GM19455 (cell line): ENCODE measurements at regions not wholly inside any gene's neighbourhood (a gene's known extent, or its start where the extent isn't known, plus 50 kb on each side); places are given as distances from the start of the nearest gene placed in this dataset.
A peak's percentile ranks its signal among the peaks of the same experiment; 100 is the strongest.

Source experiments
- ATAC-seq: cut with Tn5 transposase; IDR thresholded peaks from one replicate; pipeline ENCODE4 v1.9.1; 2021; ENCODE audit not compliant: unreplicated experiment

DNA sequence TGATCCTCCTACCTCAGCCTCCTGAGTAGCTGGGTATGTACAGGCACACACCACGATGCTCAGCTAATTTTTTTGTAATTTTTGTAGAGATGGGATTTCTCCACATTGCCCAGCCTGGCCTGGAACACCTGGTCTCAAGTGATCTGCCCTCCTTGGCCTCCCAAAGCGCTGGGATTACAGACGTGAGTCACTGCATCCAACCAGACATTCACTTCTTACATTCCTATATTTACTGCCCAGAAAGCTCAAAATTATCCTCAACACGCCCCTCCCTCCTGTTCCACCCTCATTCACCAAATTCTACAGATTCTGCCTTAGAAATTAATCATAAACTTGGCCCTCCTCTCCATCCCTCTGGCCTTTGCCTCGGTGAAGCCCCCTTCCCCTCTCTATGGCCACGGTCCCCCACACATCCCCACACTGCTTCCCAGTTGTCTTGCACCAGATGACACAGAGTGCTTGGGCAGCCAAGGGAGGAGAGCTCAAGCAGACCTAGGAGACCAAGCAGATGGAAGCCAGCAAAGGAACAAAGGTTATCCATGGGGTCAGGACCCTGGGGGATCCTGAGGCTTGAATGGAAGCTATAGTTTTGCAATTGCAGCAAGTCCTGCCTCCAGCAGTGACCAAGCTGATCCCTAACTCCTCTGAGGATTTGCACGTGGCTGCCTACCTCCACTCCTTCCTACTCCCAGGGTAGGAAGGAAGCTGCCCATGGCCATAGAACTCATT is 213.2 kb upstream of the FOXN3 start:
- ATAC-seq: no peak

DNA sequence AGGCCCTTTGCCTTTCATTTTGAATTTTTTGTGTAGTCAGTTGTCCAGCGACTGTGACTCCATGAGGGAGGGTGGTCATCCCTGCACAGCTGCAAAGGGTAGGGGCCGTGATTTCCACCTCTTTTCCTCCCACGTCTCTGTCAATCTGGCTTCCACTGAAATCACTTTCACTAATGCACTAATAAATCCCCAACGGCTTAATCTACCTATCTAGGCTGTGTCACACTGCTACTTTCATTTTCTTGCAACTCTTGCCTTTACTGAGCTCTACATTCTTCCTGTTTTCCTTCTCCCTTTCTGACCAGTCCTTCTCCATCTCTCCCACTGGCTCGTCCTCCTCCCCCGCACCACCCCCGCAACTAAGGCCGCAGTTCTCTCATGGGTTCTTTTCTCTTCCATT is 212.3 kb upstream of the FOXN3 start:
- no peak for ATAC-seq

DNA sequence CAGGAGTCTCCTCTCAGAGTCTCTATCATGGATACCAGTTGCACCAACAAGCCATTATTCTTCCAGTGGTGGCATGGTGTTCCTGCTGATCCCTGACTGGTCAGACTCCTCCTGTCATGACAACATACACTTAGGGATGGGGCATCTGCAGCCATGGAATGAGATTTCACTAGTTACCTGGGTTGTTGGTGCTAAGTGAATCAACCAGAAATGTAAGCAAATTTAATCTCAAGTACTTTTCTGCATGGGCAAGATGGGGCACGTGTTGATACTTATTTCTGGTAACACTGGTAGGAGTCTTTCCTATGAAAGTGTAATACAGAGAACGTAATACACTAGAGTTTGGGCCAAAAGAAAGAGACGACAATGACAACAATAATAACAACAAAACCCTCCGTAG is 211.5 kb upstream of the FOXN3 start:
- ATAC-seq: no peak

DNA sequence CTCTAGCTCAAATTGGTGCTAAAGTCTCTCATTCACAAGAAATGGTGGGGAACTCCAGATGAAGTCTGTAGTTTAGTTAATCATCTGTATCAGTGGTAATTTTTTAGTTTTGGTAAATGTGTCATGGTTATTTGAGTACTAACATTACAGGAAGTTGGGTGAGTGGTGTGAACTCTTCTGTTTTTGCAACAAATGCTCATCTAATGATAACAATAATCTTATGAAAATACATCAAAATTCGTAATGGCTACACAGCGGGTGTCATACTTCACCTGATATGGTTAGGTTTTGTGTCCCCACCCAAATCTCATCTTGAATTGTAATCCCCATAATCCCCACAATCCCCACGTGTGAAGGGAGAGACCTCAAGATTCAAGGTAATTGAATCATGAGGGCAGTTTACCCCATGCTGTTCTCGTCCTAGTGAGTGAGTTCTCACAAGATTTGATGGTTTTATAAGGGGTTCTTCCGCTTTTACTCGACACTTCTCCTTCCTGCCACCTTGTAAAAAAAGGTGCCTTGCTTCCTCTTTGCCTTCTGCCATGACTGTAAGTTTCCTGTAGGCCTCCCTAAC is 209.3 kb upstream of the FOXN3 start:
- no peak for ATAC-seq

DNA sequence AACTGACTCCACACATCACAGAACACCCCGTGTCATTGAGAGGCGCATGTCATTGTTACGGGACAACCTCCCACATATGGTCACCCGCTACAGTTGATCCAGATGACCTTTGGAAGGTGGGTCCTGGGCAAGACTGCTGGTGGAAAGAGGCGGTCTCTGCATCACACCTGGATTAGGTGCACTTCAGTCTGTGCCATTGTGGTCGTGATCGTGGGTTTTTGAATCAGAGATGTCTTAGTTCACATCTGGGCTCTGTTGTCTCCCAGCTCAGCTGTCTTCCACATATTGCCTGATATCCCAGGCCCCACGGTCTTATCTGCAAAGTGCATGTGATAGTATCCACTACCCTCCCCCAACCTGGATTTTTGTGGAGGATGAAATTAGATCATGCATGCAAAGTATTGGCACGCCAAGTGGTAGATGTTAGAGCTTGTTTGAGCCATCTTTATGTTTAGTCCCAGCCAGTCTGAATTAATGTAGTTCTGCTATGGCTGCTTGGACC is 208.7 kb upstream of the FOXN3 start:
- ATAC-seq: no peak

DNA sequence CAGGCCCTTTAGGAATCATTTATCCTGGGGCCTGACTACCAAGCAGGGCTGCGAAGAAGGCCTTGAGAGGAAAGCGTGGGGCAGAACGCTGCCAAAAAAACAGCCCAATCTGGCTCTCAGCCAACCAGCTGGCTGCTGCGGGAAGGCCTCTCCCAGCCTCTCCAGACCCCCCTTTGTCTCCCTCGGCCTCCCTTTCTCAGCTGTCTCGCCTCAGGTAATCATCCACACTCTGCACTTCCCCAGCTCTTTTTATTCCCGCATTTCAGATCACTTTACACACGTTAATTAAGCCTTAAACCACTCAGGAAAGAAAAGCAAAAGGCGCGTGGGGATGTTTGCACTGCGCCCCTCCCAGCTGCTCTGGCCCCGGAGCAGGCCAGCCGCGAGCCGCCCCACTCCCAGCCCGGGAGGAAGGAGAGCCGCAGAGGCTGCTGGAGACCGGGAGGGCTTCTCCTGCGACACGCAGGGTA is 208.2 kb upstream of the FOXN3 start:
- no peak for ATAC-seq

DNA sequence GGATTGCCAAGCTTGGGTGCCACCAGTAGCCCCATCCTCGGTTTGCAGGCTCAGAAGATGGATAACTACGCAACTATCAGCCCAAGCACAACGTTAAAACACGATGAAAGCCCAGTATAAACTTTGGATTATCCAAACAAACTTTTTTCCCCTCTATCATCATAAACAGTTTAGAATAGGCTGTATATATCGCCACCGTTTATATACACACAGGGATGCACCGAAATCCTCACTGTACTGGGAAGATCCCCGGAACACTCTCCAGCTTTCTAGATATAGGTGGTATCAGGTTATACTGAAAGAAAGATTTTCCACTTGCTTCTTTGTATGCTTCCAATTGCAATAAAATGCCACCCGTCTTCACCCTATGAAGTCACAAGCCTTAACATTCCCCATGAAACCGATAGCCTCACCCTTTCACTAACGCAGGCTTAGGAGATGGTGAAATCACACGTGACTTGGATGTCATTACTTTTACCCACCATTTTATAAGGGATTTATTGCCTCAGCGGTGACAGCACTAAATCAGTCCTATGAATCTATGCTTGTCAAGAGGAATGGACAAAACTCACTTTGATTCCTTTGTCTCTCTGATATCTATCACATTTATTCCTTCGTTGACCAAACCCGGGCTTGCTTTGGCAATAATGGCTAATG is 207.6 kb upstream of the FOXN3 start:
- ATAC-seq: no peak

DNA sequence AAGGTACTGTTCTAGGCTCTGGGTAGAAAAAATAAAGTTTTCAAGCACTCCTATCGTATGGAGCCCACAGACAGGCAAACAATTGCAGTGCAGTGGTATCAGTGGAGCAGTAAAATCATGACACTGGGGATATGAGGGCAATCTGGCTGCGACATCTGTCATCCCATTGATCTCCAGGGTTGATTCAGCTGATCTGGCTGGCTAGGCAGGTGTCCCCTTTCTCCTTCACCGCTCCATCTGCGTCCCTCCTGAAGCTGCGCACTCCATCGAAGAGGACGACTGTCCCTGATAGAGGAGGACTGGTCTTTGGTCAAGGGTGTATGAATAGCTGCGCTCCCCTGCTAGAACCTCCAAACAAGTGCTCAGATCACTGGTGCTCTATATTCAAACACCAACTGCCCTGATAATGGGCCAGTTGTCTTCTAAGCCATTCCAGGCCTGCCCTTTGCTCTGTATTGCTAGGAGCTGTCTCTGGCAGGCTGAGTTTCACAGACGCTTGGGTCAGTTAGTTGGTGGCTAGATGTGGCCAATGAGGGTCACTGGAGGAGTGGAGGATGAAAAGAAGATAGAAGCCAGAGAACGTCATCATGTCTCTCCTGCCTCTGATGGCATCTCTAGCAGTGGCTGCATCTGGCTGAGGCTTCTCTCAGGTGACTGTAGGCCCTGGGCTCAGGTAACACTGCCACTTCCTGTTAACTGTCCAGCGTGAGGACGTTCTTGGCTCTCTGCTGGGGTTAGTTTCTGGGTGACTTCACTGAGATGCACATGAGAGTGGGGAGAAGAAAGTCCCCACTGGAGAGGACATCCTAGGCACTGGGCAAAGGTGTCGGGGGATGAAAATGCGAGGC is 205.0 kb upstream of the FOXN3 start:
- no peak for ATAC-seq

DNA sequence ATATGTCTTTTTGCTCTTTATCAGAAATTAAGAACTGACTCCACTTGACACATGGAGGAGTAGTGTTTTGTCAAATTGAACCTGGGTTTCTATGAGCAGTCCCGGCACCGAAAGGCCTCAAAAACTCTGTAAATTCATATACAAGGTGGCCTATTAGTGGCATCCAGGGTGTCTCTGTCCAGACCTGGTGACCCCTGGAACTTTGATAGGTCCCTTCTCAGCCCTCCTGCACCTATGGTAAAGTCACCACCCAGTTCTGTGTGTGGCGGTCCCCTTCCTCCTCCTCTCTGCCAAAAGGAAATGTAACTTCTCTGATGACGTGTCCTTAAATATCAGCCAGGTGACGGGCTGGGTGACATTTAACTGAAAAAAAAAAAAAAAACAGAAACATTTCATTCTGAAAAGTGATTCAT is 204.0 kb upstream of the FOXN3 start:
- no peak for ATAC-seq

DNA sequence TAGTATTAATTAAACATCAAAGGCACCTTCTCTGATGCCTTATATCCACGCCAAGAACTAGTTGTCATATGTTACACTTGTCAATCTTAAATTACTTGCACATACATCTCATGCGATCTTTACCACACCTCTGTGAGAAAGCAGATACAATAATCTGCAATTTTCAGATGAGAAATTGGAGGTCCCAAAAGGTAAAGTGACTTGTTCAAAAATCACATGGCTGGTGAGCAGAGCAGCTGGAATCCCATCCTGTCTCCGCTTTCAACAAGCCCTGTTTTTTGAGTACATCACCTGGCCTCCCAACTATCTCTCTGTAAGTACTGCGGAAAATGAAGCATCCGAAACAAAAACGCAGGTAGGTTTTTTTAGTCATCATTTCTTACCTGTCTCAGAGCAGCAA is 203.4 kb upstream of the FOXN3 start:
- no peak for ATAC-seq

DNA sequence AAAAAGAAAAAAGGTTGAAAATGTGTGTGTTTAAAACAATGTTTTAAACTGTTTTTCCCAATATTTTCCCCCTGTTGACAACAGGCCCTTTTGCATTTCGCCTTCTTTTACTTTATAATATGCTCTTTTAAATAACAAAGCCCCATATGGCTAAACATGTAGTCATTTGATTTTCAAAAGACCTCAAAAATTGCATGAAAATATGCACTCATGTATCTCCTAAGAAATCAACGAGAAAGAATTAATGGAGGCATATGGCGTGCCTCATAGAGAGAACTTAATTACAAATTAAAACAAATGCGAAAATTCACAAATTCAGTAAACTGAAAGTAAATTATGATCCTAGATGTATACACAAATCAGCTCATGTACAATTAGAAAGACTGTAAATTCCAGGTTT is 202.6 kb upstream of the FOXN3 start:
- ATAC-seq: no peak

DNA sequence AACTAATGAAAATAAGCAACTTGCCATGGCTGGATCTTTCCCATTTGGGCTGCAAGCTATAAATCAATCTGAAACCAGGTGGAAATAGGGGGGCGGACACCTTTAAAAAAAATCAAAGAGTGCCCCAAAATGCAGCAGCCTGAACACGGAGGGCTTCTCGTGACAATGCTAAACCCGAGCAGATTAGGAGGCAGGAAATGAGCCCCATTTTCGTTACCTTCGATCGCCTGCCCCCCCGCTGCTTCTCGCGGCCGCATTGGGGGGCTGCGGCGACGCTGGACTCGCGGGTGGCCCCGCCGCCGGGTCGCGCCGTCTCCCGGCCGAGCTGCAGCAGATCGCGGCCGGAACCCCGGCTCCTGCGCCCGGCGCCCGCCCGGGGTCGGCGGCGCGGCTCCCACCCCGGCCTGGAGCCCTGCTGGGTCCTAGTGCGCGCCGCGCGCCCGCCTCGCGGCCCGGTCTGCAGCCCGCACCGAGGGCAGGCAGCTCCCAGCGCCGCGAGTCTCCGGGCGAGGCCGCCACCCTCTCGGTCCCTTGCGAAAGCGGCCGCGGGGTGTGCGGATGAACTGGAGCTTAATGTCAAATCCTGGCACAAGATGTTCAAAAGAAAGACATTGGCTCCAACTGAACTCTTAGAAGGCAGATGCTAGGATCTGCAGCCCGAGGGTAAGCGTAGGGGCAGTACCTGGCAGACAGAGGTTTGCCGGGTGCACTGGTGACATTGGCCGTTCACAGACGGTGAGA is 201.9 kb upstream of the FOXN3 start:
- peak; percentile 68 for ATAC-seq

DNA sequence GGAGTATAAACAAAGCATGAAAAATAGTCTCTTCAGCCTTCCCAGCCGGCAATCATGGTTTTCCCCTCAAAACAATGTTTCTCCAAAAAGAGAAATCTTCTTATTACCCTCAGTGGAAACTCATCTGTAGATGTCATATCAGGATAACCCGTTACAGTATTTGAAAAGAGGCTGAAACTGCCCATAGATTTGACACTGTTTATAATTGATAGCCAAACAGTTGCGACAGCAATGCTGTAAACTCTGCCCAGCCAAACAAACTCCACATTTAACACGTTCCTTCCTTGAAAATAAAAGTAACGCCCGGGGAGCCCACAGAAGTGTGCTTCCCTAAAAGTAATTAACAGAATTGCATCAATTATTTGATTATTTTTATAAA is 201.3 kb upstream of the FOXN3 start:
- no peak for ATAC-seq

DNA sequence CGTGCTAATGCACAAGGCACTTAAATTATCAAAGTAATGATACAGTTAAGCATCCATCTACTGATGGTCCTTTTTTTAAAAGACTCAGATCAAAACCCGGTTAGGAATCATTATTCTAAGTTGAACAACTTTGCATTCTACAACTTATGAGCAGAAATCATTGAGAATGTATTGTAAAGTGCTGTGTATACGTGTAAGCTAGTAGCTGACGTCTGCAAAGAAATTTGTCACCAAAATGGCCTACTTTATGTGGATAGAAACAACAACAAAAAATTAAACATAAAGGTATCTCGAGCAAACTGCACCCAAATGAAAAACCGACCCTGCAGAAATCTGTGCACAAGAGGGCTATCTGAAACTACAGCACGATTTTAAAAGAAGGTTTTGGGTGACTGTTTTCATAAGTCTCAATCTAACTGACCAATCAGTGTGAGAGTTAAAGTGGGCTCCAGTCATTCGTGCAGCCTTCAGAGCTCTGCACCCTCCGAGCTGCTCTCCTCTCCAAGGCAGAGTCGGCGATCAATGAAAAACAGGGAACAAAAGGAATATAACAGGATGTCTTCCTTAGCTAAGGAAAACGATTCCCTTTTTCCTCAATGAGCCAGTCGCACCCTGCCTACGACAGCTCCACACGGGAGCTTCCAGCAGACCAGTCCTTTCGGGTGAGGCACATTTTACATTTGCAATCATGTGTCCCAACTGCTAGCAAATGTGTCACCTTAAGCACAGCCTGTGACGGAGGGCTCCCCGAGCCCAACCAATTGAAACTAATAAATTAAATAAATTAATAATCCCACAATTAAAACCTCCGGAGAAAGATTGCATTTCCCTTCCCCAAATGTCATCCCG is 200.7 kb upstream of the FOXN3 start:
- ATAC-seq: no peak

DNA sequence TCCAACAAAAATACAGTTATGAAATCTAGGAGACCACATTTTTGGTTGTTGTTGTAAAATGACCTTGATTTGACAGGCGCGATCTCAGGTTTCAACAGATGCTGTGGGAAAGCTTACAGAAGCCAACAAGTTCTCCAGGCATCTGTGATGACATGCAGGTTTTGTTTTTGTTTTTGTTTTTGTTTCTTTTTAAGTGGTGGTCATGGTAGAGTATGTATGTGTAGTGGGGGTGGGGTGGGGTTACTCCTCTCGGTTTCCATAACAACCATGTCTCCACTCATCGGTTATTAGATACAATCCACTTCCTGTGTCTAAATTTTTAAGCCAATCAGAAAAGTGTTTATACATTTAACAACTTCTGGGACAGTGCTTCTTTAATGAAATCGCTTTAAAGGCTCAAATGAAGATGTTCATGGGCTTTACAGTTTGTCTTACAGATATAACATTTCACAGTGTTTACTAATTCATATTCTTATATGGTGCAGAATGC is 199.9 kb upstream of the FOXN3 start:
- peak; percentile 46 for ATAC-seq

DNA sequence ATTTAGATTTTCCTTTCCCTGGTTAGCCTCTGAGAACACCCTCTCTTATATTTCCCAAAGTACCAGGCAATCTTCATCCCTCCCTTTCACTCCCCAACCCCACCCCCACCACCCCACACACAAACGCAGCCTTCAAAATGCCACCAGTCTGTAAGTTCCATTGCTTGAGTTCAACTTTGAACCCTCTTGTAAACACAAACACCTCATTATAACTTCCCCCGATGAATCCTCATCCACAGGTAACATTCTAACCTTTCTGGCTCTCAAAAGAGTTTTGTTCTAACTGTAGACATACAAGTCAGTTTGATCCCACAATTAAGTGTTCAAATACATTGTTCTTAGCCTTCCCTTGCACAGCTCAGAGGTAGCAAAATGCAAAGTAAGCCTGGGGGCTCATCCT is 199.4 kb upstream of the FOXN3 start:
- ATAC-seq: no peak

DNA sequence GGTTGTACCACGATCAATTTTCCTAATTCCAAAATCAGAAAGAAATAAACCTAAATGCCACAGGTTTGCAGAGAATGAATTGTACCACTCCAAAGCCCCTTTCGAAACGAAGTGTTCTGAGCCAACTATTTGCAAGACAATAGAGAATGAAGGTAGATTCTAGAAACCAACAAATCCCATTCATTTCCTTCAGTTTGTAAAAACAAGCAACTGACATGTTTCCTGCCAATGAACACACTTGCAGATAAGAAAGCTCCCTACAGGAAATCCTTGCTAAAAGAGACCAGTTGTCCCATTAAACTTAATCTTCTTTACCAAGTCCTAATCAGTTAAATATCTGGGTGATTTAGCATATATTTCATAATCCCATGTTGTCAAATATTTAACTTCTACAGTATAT is 198.4 kb upstream of the FOXN3 start:
- no peak for ATAC-seq

DNA sequence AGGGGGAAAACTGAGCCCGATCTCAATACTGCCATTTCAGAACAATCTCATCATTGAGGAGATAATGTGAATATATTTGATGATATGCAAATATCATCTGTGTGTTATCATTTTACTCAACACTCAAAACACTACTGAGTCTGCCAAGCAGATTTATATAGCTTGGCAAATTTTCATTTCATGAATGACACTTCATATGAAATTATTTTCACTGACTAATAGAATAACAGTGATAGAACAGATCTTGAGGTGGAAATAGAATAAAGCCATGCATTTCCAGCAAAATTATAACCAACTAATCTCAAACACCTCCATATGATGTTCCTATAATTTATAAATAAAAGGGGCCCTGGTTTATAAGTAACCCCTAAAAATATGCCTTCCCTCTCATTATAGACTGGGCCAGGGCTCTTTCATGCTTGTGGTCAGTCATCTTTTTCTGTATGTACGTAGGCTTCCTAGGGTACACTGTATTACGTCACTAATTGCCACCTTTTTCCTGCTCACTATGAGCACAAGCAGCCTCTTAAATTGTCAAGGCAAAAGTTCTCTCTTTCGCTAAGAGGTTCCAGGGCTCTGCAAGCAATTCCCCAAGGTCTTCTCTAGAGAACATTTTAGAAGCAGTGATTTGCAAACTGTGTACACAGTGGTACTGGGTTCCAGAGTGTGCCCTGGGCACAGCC is 197.1 kb upstream of the FOXN3 start:
- ATAC-seq: no peak
